ENCODE measurements at regions not wholly inside any gene's neighbourhood (a gene's known extent, or its start where the extent isn't known, plus 50 kb on each side); places are given as distances from the start of the nearest gene placed in this dataset.
A peak's percentile ranks its signal among the peaks of the same experiment; 100 is the strongest.

GRCh38 chr3:168267179-168267578 lies 171.5 kb upstream of the GOLIM4 start:
- no peaks in the 10 kb centered on the region for H3K27me3 Mint-ChIP-seq (ENCODE audit: low read depth)
- no peaks in the 10 kb centered on the region for H3K9me3 Mint-ChIP-seq
- no peak overlapping the region for H3K4me3 Mint-ChIP-seq
- no peaks in the 10 kb centered on the region for H3K36me3 Mint-ChIP-seq (ENCODE audit: insufficient read depth)
- ATAC-seq, result no peak
- no peaks in the 10 kb centered on the region for H3K4me1 Mint-ChIP-seq (ENCODE audit: low read depth)
- DNase-seq, result no peak

GRCh38 chr3:168266335-168266734 lies 170.6 kb upstream of the GOLIM4 start:
- Mint-ChIP-seq H3K9me3 (no peaks in the 10 kb centered on the region), H3K27me3 (ENCODE audit: low read depth) (no peaks in the 10 kb centered on the region), H3K36me3 (ENCODE audit: insufficient read depth) (no peaks in the 10 kb centered on the region), H3K4me1 (ENCODE audit: low read depth) (no peaks in the 10 kb centered on the region), H3K4me3 (no peak overlapping the region)
- DNase-seq, result no peak
- no peak for ATAC-seq

GRCh38 chr3:168262887-168263286 lies 167.2 kb upstream of the GOLIM4 start:
- no peaks in the 10 kb centered on the region for H3K9me3 Mint-ChIP-seq
- no peaks in the 10 kb centered on the region for H3K36me3 Mint-ChIP-seq (ENCODE audit: insufficient read depth)
- no peak overlapping the region for H3K4me3 Mint-ChIP-seq
- DNase-seq, result no peak
- no peak for ATAC-seq
- no peaks in the 10 kb centered on the region for H3K4me1 Mint-ChIP-seq (ENCODE audit: low read depth)
- no peaks in the 10 kb centered on the region for H3K27me3 Mint-ChIP-seq (ENCODE audit: low read depth)

GRCh38 chr3:168260859-168261258 lies 165.1 kb upstream of the GOLIM4 start:
- DNase-seq (no peak), ATAC-seq (no peak)
- Mint-ChIP-seq H3K4me1 (ENCODE audit: low read depth) (no peaks in the 10 kb centered on the region), H3K9me3 (peaks cover 3% of the 10 kb centered on the region), H3K4me3 (no peak overlapping the region), H3K27me3 (ENCODE audit: low read depth) (no peaks in the 10 kb centered on the region), H3K36me3 (ENCODE audit: insufficient read depth) (no peaks in the 10 kb centered on the region)

- H3K36me3 Mint-ChIP-seq (ENCODE audit: insufficient read depth), result no peaks in the 10 kb centered on the region
- ATAC-seq (no peak), DNase-seq (no peak)
- peaks cover 34% of the 10 kb centered on the region for H3K27me3 Mint-ChIP-seq (ENCODE audit: low read depth)
- no peak overlapping the region for H3K4me3 Mint-ChIP-seq
- peaks cover 8% of the 10 kb centered on the region for H3K9me3 Mint-ChIP-seq
- H3K4me1 Mint-ChIP-seq (ENCODE audit: low read depth), result peaks cover 5% of the 10 kb centered on the region
These were observed 155.6 kb upstream of the GOLIM4 start for GRCh38 chr3:168251371-168251770.

- peaks cover 5% of the 10 kb centered on the region for H3K9me3 Mint-ChIP-seq
- no peaks in the 10 kb centered on the region for H3K36me3 Mint-ChIP-seq (ENCODE audit: insufficient read depth)
- peak overlapping the region; percentile 45 for H3K4me3 Mint-ChIP-seq
- no peak for DNase-seq
- peak in 1 of 2 donors; percentile 32 for ATAC-seq
- H3K27me3 Mint-ChIP-seq (ENCODE audit: low read depth), result peaks cover 34% of the 10 kb centered on the region
- peaks cover 5% of the 10 kb centered on the region for H3K4me1 Mint-ChIP-seq (ENCODE audit: low read depth)
These were observed 154.7 kb upstream of the GOLIM4 start for GRCh38 chr3:168250415-168250861.

GRCh38 chr3:168249550-168250414 lies 154.1 kb upstream of the GOLIM4 start:
- Mint-ChIP-seq H3K27me3 (ENCODE audit: low read depth) (peaks cover 34% of the 10 kb centered on the region), H3K36me3 (ENCODE audit: insufficient read depth) (no peaks in the 10 kb centered on the region), H3K4me3 (peak overlapping the region; percentile 45), H3K4me1 (ENCODE audit: low read depth) (peaks cover 5% of the 10 kb centered on the region), H3K9me3 (peaks cover 2% of the 10 kb centered on the region)
- peak; percentile 47 to 52 for ATAC-seq
- DNase-seq, result no peak

GRCh38 chr3:168249205-168249549 lies 153.5 kb upstream of the GOLIM4 start:
- Mint-ChIP-seq H3K4me3 (no peak overlapping the region), H3K36me3 (ENCODE audit: insufficient read depth) (no peaks in the 10 kb centered on the region), H3K27me3 (ENCODE audit: low read depth) (peaks cover 34% of the 10 kb centered on the region), H3K9me3 (no peaks in the 10 kb centered on the region), H3K4me1 (ENCODE audit: low read depth) (peaks cover 5% of the 10 kb centered on the region)
- no peak for DNase-seq
- peak in 1 of 2 donors; percentile 32 for ATAC-seq

- no peak for DNase-seq
- Mint-ChIP-seq H3K27me3 (ENCODE audit: low read depth) (peaks cover 36% of the 10 kb centered on the region), H3K36me3 (ENCODE audit: insufficient read depth) (no peaks in the 10 kb centered on the region), H3K4me3 (no peak overlapping the region), H3K9me3 (no peaks in the 10 kb centered on the region), H3K4me1 (ENCODE audit: low read depth) (peaks cover 5% of the 10 kb centered on the region)
- ATAC-seq, result no peak
These were observed 152.9 kb upstream of the GOLIM4 start for GRCh38 chr3:168248383-168249204.

GRCh38 chr3:168241156-168241555 lies 145.4 kb upstream of the GOLIM4 start:
- Mint-ChIP-seq H3K36me3 (ENCODE audit: insufficient read depth) (no peaks in the 10 kb centered on the region), H3K4me3 (no peak overlapping the region), H3K9me3 (no peaks in the 10 kb centered on the region), H3K27me3 (ENCODE audit: low read depth) (peaks cover 2% of the 10 kb centered on the region), H3K4me1 (ENCODE audit: low read depth) (no peaks in the 10 kb centered on the region)
- DNase-seq (no peak), ATAC-seq (no peak)

- H3K4me3 Mint-ChIP-seq, result no peak overlapping the region
- peaks cover 2% of the 10 kb centered on the region for H3K27me3 Mint-ChIP-seq (ENCODE audit: low read depth)
- no peak for DNase-seq
These were observed 143.6 kb upstream of the GOLIM4 start for GRCh38 chr3:168239287-168239686.

GRCh38 chr3:168233001-168233400 lies 137.3 kb upstream of the GOLIM4 start:
- Mint-ChIP-seq H3K9me3 (no peaks in the 10 kb centered on the region), H3K4me1 (ENCODE audit: low read depth) (no peaks in the 10 kb centered on the region), H3K4me3 (no peak overlapping the region), H3K36me3 (ENCODE audit: insufficient read depth) (no peaks in the 10 kb centered on the region), H3K27me3 (ENCODE audit: low read depth) (no peaks in the 10 kb centered on the region)
- ATAC-seq, result no peak
- no peak for DNase-seq

More at GRCh38 chr3:168239287-168239686, 143.6 kb upstream of the GOLIM4 start:
- H3K9me3 Mint-ChIP-seq, result no peaks in the 10 kb centered on the region
- H3K4me1 Mint-ChIP-seq (ENCODE audit: low read depth), result no peaks in the 10 kb centered on the region
- no peaks in the 10 kb centered on the region for H3K36me3 Mint-ChIP-seq (ENCODE audit: insufficient read depth)
- ATAC-seq, result no peak

- no peak for ATAC-seq
- no peak overlapping the region for H3K4me3 Mint-ChIP-seq
These were observed 127.4 kb upstream of the GOLIM4 start for GRCh38 chr3:168223085-168223484.

GRCh38 chr3:168220556-168220955 lies 124.8 kb upstream of the GOLIM4 start:
- ATAC-seq (no peak), DNase-seq (no peak)
- Mint-ChIP-seq H3K4me3 (no peak overlapping the region), H3K36me3 (ENCODE audit: insufficient read depth) (no peaks in the 10 kb centered on the region), H3K4me1 (ENCODE audit: low read depth) (no peaks in the 10 kb centered on the region), H3K27me3 (ENCODE audit: low read depth) (peaks cover 6% of the 10 kb centered on the region), H3K9me3 (no peaks in the 10 kb centered on the region)

More at GRCh38 chr3:168223085-168223484, 127.4 kb upstream of the GOLIM4 start:
- H3K27me3 Mint-ChIP-seq (ENCODE audit: low read depth), result peaks cover 6% of the 10 kb centered on the region
- no peaks in the 10 kb centered on the region for H3K4me1 Mint-ChIP-seq (ENCODE audit: low read depth)
- no peak for DNase-seq
- no peaks in the 10 kb centered on the region for H3K36me3 Mint-ChIP-seq (ENCODE audit: insufficient read depth)
- H3K9me3 Mint-ChIP-seq, result no peaks in the 10 kb centered on the region

GRCh38 chr3:168219530-168219929 lies 123.8 kb upstream of the GOLIM4 start:
- ATAC-seq (no peak), DNase-seq (no peak)
- H3K27me3 Mint-ChIP-seq (ENCODE audit: low read depth), result peaks cover 6% of the 10 kb centered on the region
- H3K36me3 Mint-ChIP-seq (ENCODE audit: insufficient read depth), result no peaks in the 10 kb centered on the region
- H3K4me3 Mint-ChIP-seq, result no peak overlapping the region
- H3K4me1 Mint-ChIP-seq (ENCODE audit: low read depth), result no peaks in the 10 kb centered on the region
- no peaks in the 10 kb centered on the region for H3K9me3 Mint-ChIP-seq
